Hepatocyte (in vitro differentiated cells): ENCODE measurements at regions not wholly inside any gene's neighbourhood (a gene's known extent, or its start where the extent isn't known, plus 50 kb on each side); places are given as distances from the start of the nearest gene placed in this dataset.

Experiments used
- DNase-seq: peaks from one replicate; pipeline ENCODE4 v3.0.0-alpha.2; 2016; ENCODE audit warnings: low spot score
- H2AFZ ChIP-seq: fragments of 200-600 bp; sonication (generic); 2 replicates; pipeline ENCODE4 v1.6.0; 2016; ENCODE audit warnings: antibody characterized with exemption, mild to moderate bottlenecking
- H3K27ac ChIP-seq: fragments of 200-600 bp; sonication (generic); 2 replicates; pipeline ENCODE4 v1.5.1; 2016; ENCODE audit warnings: mild to moderate bottlenecking
- H3K27me3 ChIP-seq: fragments of 200-600 bp; sonication (generic); 2 replicates; pipeline ENCODE4 v1.6.1; 2016
- H3K36me3 ChIP-seq: fragments of 200-600 bp; sonication (generic); replicated peaks from 2 replicates; pipeline ENCODE4 v1.5.1; 2016; ENCODE audit warnings: low read depth; ENCODE audit not compliant: insufficient read depth
- H3K4me1 ChIP-seq: fragments of 200-600 bp; sonication (generic); 2 replicates; pipeline ENCODE4 v1.5.1; 2016; ENCODE audit warnings: mild to moderate bottlenecking, moderate library complexity; ENCODE audit not compliant: insufficient read depth
- H3K4me2 ChIP-seq: fragments of 200-600 bp; sonication (generic); 2 replicates; pipeline ENCODE4 v1.6.0; 2016
- H3K4me3 ChIP-seq: fragments of 200-600 bp; sonication (generic); 2 replicates; pipeline ENCODE4 v1.5.1; 2016; ENCODE audit warnings: mild to moderate bottlenecking
- H3K79me2 ChIP-seq: fragments of 200-600 bp; sonication (generic); 2 replicates; pipeline ENCODE4 v1.6.0; 2017; ENCODE audit warnings: mild to moderate bottlenecking
- H3K9me2 ChIP-seq: fragments of 200-600 bp; sonication (generic); replicated peaks from 2 replicates; pipeline ENCODE4 v1.6.0; 2017; ENCODE audit warnings: mild to moderate bottlenecking; ENCODE audit not compliant: insufficient read depth
- H3K9me3 ChIP-seq: fragments of 200-600 bp; sonication (generic); 2 replicates; pipeline ENCODE4 v1.5.1; 2016; ENCODE audit warnings: low read depth, mild to moderate bottlenecking
- H4K20me1 ChIP-seq: fragments of 200-600 bp; sonication (generic); 2 replicates; pipeline ENCODE4 v1.6.0; 2016; ENCODE audit warnings: mild to moderate bottlenecking; ENCODE audit not compliant: insufficient read depth, poor library complexity, severe bottlenecking
- EZH2 ChIP-seq: fragments of 200-600 bp; sonication (generic); IDR thresholded peaks from 2 replicates; pipeline ENCODE4 v1.6.1; 2016; ENCODE audit warnings: antibody characterized with exemption, mild to moderate bottlenecking, borderline replicate concordance
- EZH2phosphoT487 ChIP-seq: fragments of 200-600 bp; sonication (generic); IDR thresholded peaks from one replicate; pipeline ENCODE4 v1.6.1; 2018; ENCODE audit warnings: antibody characterized with exemption, mild to moderate bottlenecking, low read depth, moderate library complexity; ENCODE audit not compliant: unreplicated experiment, severe bottlenecking
- WGBS: methylation state at CpG from one replicate; pipeline ENCODE4 v1.1.6; 2016; ENCODE audit warnings: low lambda C conversion rate; ENCODE audit errors: missing lambda C conversion rate; 5-methylcytosine and 5-hydroxymethylcytosine counted together
- TF ChIP-seq, protein P1 (sequence below): fragments of 200-600 bp; sonication (generic); IDR thresholded peaks from 2 replicates; pipeline ENCODE4 v1.5.1; 2016; ENCODE audit warnings: antibody characterized with exemption, mild to moderate bottlenecking; ENCODE audit not compliant: poor library complexity

DNA sequence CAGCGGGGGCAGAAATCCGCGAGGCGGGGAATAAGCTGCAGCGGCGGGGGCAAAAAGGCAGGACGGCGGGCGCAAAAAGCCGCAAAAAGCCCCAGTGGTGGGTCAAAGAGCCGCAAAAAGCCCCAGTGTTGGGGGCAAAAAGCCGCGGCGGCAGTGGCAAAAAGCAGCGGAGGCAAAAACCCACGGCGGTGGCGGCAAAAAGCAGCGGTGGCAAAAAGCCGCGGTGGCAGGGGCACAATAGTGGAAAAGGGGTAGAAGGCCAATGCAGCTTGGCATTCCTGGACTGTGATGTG is 525.3 kb downstream of the ZNF33B start:
- no peak overlapping the region for H2AFZ ChIP-seq
- TF ChIP-seq EZH2phosphoT487 (no peak), EZH2 (no peak)
- TF ChIP-seq, protein P1, sequence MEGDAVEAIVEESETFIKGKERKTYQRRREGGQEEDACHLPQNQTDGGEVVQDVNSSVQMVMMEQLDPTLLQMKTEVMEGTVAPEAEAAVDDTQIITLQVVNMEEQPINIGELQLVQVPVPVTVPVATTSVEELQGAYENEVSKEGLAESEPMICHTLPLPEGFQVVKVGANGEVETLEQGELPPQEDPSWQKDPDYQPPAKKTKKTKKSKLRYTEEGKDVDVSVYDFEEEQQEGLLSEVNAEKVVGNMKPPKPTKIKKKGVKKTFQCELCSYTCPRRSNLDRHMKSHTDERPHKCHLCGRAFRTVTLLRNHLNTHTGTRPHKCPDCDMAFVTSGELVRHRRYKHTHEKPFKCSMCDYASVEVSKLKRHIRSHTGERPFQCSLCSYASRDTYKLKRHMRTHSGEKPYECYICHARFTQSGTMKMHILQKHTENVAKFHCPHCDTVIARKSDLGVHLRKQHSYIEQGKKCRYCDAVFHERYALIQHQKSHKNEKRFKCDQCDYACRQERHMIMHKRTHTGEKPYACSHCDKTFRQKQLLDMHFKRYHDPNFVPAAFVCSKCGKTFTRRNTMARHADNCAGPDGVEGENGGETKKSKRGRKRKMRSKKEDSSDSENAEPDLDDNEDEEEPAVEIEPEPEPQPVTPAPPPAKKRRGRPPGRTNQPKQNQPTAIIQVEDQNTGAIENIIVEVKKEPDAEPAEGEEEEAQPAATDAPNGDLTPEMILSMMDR: no peak
- H3K79me2 ChIP-seq: no peaks in the 10 kb centered on the region
- H4K20me1 ChIP-seq: no peaks in the 10 kb centered on the region
- H3K4me1 ChIP-seq: no peaks in the 10 kb centered on the region
- H3K36me3 ChIP-seq: no peaks in the 10 kb centered on the region
- H3K27me3 ChIP-seq: no peaks in the 10 kb centered on the region
- H3K4me3 ChIP-seq: no peak overlapping the region
- H3K4me2 ChIP-seq: no peak overlapping the region
- WGBS: 94% methylated on average over 12 of the region's 21 CpGs
- H3K27ac ChIP-seq: no peak overlapping the region
- DNase-seq: no peak
- H3K9me2 ChIP-seq: no peaks in the 10 kb centered on the region
- H3K9me3 ChIP-seq: no peaks in the 10 kb centered on the region

DNA sequence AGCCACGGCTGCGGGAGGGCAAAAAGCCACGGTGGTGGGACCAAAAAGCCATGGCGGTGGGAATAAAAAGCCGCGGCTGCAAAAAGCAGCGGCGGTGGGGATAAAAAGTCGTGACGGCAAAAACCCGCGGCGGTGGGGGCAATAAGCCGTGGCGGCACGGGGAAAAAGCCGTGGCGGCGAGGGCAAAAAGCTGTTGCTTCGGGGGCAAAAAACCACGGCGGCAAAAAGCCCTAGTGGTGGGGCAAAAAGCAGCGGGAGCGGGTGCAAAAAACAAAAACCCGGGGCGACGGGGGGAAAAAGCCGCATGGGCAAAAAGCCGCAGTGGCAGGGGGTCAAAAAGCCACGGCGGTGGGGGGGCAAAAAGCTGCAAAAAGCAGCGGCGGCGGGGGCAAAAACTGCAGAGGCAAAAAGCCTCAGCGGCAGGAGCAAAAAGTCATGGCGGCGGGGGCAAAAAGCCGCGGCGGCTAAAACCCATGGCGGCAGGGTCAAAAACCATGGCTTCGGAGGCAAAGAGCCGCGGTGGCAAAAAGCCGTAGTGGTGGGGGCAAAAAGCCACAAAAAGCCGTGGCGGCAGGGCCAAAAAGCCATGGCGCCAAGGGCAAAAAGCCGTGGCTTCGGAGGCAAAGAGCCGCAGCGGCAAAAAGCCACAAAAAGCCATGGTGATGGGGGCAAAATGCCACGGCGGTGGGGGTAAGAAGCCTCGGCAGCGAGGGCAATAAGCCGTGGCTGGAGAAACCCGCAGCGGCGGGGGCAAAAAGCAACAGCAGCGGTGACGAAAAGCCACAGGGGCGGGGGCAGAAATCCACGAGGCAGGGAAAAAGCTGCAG is 525.8 kb downstream of the ZNF33B start:
- WGBS: 94% methylated on average over 36 of the region's 64 CpGs
- no peak overlapping the region for H3K4me3 ChIP-seq
- H3K27me3 ChIP-seq: no peaks in the 10 kb centered on the region
- H3K9me2 ChIP-seq: no peaks in the 10 kb centered on the region
- H3K4me1 ChIP-seq: no peaks in the 10 kb centered on the region
- no peak for DNase-seq
- no peaks in the 10 kb centered on the region for H3K9me3 ChIP-seq
- no peaks in the 10 kb centered on the region for H4K20me1 ChIP-seq
- H3K79me2 ChIP-seq: no peaks in the 10 kb centered on the region
- no peak overlapping the region for H3K4me2 ChIP-seq
- H3K27ac ChIP-seq: no peak overlapping the region
- H2AFZ ChIP-seq: no peak overlapping the region
- TF ChIP-seq, protein P1: no peak
- TF ChIP-seq EZH2phosphoT487 (no peak), EZH2 (no peak)
- H3K36me3 ChIP-seq: no peaks in the 10 kb centered on the region

DNA sequence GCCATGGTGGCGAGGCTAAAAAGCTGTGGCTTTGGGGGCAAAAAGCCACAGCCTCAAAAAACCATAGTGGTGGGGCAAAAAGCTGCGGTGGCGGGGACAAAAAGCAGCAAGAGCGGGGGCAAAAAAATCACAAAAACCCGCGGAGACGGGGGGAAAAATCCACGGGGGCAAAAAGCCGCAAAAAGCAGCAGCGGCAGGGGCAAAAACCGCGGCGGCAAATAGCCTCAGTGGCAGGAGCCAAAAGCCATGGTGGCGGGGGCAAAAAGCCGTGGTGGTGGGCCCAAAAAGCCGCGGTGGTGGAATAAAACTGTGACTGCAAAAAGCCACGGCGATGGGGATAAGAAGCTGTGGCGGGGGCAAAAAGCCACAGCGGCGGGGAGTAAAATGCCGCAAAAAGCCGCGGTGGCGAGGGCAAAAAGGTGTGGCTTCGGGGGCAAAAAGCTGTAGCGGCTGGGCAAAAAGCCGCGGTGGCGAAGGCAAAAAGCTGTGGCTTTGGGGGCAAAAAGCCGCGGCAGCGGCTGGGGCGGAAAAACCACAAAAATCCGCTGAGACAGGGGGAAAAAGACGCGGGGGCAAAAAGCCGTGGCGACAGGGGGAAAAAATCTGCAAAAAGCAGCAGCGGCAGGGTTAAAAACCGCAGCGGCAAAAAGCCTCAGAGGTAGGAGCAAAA is 526.6 kb downstream of the ZNF33B start:
- no peak overlapping the region for H3K27ac ChIP-seq
- H2AFZ ChIP-seq: no peak overlapping the region
- H3K27me3 ChIP-seq: no peaks in the 10 kb centered on the region
- H4K20me1 ChIP-seq: no peaks in the 10 kb centered on the region
- no peaks in the 10 kb centered on the region for H3K4me1 ChIP-seq
- no peaks in the 10 kb centered on the region for H3K9me3 ChIP-seq
- no peak overlapping the region for H3K4me2 ChIP-seq
- no peak overlapping the region for H3K4me3 ChIP-seq
- H3K79me2 ChIP-seq: no peaks in the 10 kb centered on the region
- TF ChIP-seq EZH2phosphoT487 (no peak), EZH2 (no peak)
- TF ChIP-seq, protein P1: no peak
- no peaks in the 10 kb centered on the region for H3K9me2 ChIP-seq
- 96% methylated on average over 38 of the region's 43 CpGs for WGBS
- H3K36me3 ChIP-seq: no peaks in the 10 kb centered on the region
- no peak for DNase-seq
